WTC11 (cell line): ENCODE measurements at regions not wholly inside any gene's neighbourhood (a gene's known extent, or its start where the extent isn't known, plus 50 kb on each side); places are given as distances from the start of the nearest gene placed in this dataset.

ENCODE experiments used
- ATAC-seq: fragments of 200-7000 bp; cut with Tn5 transposase; 2 replicates; pipeline ENCODE4 v1.10.0; 2021; ENCODE audit warnings: mild to moderate bottlenecking, moderate library complexity
- CTCF ChIA-PET: fragments of 300-600 bp; sonication (Branson Sonifier 250); formaldehyde crosslinking; loops from one replicate; lab custom pipeline; 2021; ENCODE audit warnings: antibody characterized with exemption; lab: Charles Lee
- POLR2A ChIA-PET: fragments of 350-600 bp; sonication (Branson Sonifier 250); formaldehyde crosslinking; loops from one replicate; lab custom pipeline; 2021; ENCODE audit warnings: antibody characterized with exemption; lab: Charles Lee
- DNase-seq: peaks from one replicate; pipeline ENCODE4 v3.0.0; 2021; ENCODE audit warnings: low spot score
- H3K27ac Mint-ChIP-seq: 2 replicates; pipeline ENCODE4 v1.8.0; 2021; ENCODE audit warnings: mixed read lengths
- H3K27me3 Mint-ChIP-seq: 2 replicates; pipeline ENCODE4 v1.8.0; 2021; ENCODE audit warnings: low read depth, mild to moderate bottlenecking, moderate library complexity, mixed read lengths
- H3K36me3 Mint-ChIP-seq: 2 replicates; pipeline ENCODE4 v1.8.0; 2021; ENCODE audit warnings: mixed read lengths
- H3K4me1 Mint-ChIP-seq: 2 replicates; pipeline ENCODE4 v1.8.0; 2022; ENCODE audit warnings: mixed read lengths
- H3K4me3 Mint-ChIP-seq: 2 replicates; pipeline ENCODE4 v1.8.0; 2021; ENCODE audit warnings: mild to moderate bottlenecking, moderate library complexity, mixed read lengths
- H3K9me3 Mint-ChIP-seq: 2 replicates; pipeline ENCODE4 v1.8.0; 2021; ENCODE audit warnings: mixed read lengths
- ATF2 ChIP-seq: sonication (generic); formaldehyde crosslinking; IDR thresholded peaks from 2 replicates; pipeline ENCODE4 v1.8.1; 2022; ENCODE audit warnings: low read depth, missing genetic modification reagents, borderline replicate concordance
- ATF6 ChIP-seq: sonication (generic); formaldehyde crosslinking; IDR thresholded peaks from 2 replicates; pipeline ENCODE4 v1.8.1; 2023; ENCODE audit warnings: mild to moderate bottlenecking, missing genetic modification reagents
- CDX4 ChIP-seq: fragments of 250-450 bp; sonication (Bioruptor Pico); IDR thresholded peaks from 2 replicates; pipeline ENCODE4 v1.9.0; 2021; ENCODE audit warnings: moderate library complexity, mild to moderate bottlenecking, inconsistent platforms, borderline replicate concordance
- E2F5 ChIP-seq: sonication (generic); formaldehyde crosslinking; IDR thresholded peaks from 2 replicates; pipeline ENCODE4 v1.8.1; 2022; ENCODE audit warnings: mild to moderate bottlenecking, moderate library complexity, missing genetic modification reagents
- FOXP4 ChIP-seq: sonication (generic); formaldehyde crosslinking; IDR thresholded peaks from 2 replicates; pipeline ENCODE4 v1.8.0; 2022; ENCODE audit warnings: mild to moderate bottlenecking, missing genetic modification reagents
- GABPB1 ChIP-seq: sonication (generic); formaldehyde crosslinking; IDR thresholded peaks from 2 replicates; pipeline ENCODE4 v1.8.1; 2023; ENCODE audit warnings: mild to moderate bottlenecking, missing genetic modification reagents
- IRF1 ChIP-seq: sonication (generic); formaldehyde crosslinking; IDR thresholded peaks from 2 replicates; pipeline ENCODE4 v1.8.0; 2023; ENCODE audit warnings: missing genetic modification reagents
- MLX ChIP-seq: sonication (generic); formaldehyde crosslinking; IDR thresholded peaks from 2 replicates; pipeline ENCODE4 v1.8.1; 2023; ENCODE audit warnings: mild to moderate bottlenecking, missing genetic modification reagents, moderate library complexity
- NR1H2 ChIP-seq: sonication (generic); formaldehyde crosslinking; IDR thresholded peaks from 2 replicates; pipeline ENCODE4 v1.9.0; 2021; ENCODE audit warnings: mild to moderate bottlenecking, moderate library complexity, missing genetic modification reagents
- PRDM15 ChIP-seq: sonication (generic); formaldehyde crosslinking; IDR thresholded peaks from 2 replicates; pipeline ENCODE4 v1.8.0; 2022; ENCODE audit warnings: missing genetic modification reagents
- RELA ChIP-seq: sonication (generic); formaldehyde crosslinking; IDR thresholded peaks from 2 replicates; pipeline ENCODE4 v1.8.1; 2022; ENCODE audit warnings: missing genetic modification reagents, mild to moderate bottlenecking, borderline replicate concordance
- SMAD3 ChIP-seq: sonication (generic); formaldehyde crosslinking; IDR thresholded peaks from 2 replicates; pipeline ENCODE4 v1.8.0; 2022; ENCODE audit warnings: missing genetic modification reagents, mild to moderate bottlenecking, borderline replicate concordance
- STAT6 ChIP-seq: sonication (generic); formaldehyde crosslinking; conservative IDR thresholded peaks from 2 replicates; pipeline ENCODE4 v1.8.1; 2023; ENCODE audit warnings: mild to moderate bottlenecking, low read depth, missing genetic modification reagents, moderate library complexity
- TP53 ChIP-seq: sonication (generic); formaldehyde crosslinking; IDR thresholded peaks from 2 replicates; pipeline ENCODE4 v1.8.1; 2023; ENCODE audit warnings: mild to moderate bottlenecking, missing genetic modification reagents
- ZBTB43 ChIP-seq: sonication (generic); formaldehyde crosslinking; IDR thresholded peaks from 2 replicates; pipeline ENCODE4 v1.8.1; 2023; ENCODE audit warnings: mild to moderate bottlenecking, missing genetic modification reagents
- ZNF416 ChIP-seq: fragments of 250-450 bp; sonication (Bioruptor Pico); IDR thresholded peaks from 2 replicates; pipeline ENCODE4 v1.9.0; 2021; ENCODE audit warnings: mild to moderate bottlenecking, inconsistent platforms
- ZNF512 ChIP-seq: sonication (generic); formaldehyde crosslinking; IDR thresholded peaks from 2 replicates; pipeline ENCODE4 v1.8.1; 2022; ENCODE audit warnings: missing genetic modification reagents, borderline replicate concordance

GRCh38 chr2:239895669-239896068 is 129.5 kb downstream of the NDUFA10 start (continued):
- TF ChIP-seq ATF6 (CRISPR knock-in tag) (no peak), GABPB1 (CRISPR knock-in tag) (no peak), CDX4 (CRISPR knock-in tag) (no peak), NR1H2 (CRISPR knock-in tag) (no peak), SMAD3 (CRISPR knock-in tag) (no peak)

- ATAC-seq = no peak
- POLR2A ChIA-PET = no interaction called here
- no peak for DNase-seq
- TF ChIP-seq E2F5 (no peak), ZBTB43 (CRISPR knock-in tag) (no peak), RELA (CRISPR knock-in tag) (no peak), PRDM15 (CRISPR knock-in tag) (no peak), TP53 (CRISPR knock-in tag) (no peak), NR1H2 (CRISPR knock-in tag) (no peak), MLX (CRISPR knock-in tag) (no peak), STAT6 (no peak), FOXP4 (CRISPR knock-in tag) (no peak), ZNF512 (CRISPR knock-in tag) (no peak), ATF2 (no peak), IRF1 (no peak), ZNF416 (CRISPR knock-in tag) (no peak)
- peaks cover 15% of the 10 kb centered on the region for H3K9me3 Mint-ChIP-seq
- peaks cover 14% of the 10 kb centered on the region for H3K4me1 Mint-ChIP-seq
- no peak overlapping the region for H3K4me3 Mint-ChIP-seq
- peaks cover 8% of the 10 kb centered on the region for H3K27me3 Mint-ChIP-seq
- CTCF ChIA-PET = no interaction called here
- no peak overlapping the region for H3K27ac Mint-ChIP-seq
- peaks cover 6% of the 10 kb centered on the region for H3K36me3 Mint-ChIP-seq
These were observed 130.0 kb downstream of the NDUFA10 start for GRCh38 chr2:239895116-239895515.
